Chondrocyte (in vitro differentiated cells): ENCODE measurements at regions not wholly inside any gene's neighbourhood (a gene's known extent, or its start where the extent isn't known, plus 50 kb on each side); places are given as distances from the start of the nearest gene placed in this dataset.

Experiments
- DNase-seq: peaks from one replicate; pipeline ENCODE4 v3.0.0; 2021; ENCODE audit warnings: mixed read lengths, low spot score
- H3K27ac Mint-ChIP-seq: one replicate; pipeline ENCODE4 v1.8.0; 2021; ENCODE audit warnings: mild to moderate bottlenecking, moderate library complexity, mixed read lengths; ENCODE audit not compliant: unreplicated experiment
- H3K27me3 Mint-ChIP-seq: 2 replicates; pipeline ENCODE4 v1.8.0; 2021; ENCODE audit warnings: low read depth, mixed read lengths
- H3K36me3 Mint-ChIP-seq: 2 replicates; pipeline ENCODE4 v1.8.0; 2021; ENCODE audit warnings: low read depth, mixed read lengths
- H3K4me1 Mint-ChIP-seq: 2 replicates; pipeline ENCODE4 v1.8.0; 2021; ENCODE audit warnings: low read depth, mild to moderate bottlenecking, mixed read lengths
- H3K4me3 Mint-ChIP-seq: one replicate; pipeline ENCODE4 v1.8.0; 2021; ENCODE audit warnings: mild to moderate bottlenecking, moderate library complexity, mixed read lengths; ENCODE audit not compliant: unreplicated experiment
- H3K9me3 Mint-ChIP-seq: 2 replicates; pipeline ENCODE4 v1.8.0; 2021; ENCODE audit warnings: low read depth, mixed read lengths
- CTCF ChIP-seq: fragments of 200-600 bp; sonication (generic); IDR thresholded peaks from 2 replicates; pipeline ENCODE4 v1.5.0; 2021; ENCODE audit warnings: antibody characterized with exemption, mild to moderate bottlenecking, moderate library complexity

DNA sequence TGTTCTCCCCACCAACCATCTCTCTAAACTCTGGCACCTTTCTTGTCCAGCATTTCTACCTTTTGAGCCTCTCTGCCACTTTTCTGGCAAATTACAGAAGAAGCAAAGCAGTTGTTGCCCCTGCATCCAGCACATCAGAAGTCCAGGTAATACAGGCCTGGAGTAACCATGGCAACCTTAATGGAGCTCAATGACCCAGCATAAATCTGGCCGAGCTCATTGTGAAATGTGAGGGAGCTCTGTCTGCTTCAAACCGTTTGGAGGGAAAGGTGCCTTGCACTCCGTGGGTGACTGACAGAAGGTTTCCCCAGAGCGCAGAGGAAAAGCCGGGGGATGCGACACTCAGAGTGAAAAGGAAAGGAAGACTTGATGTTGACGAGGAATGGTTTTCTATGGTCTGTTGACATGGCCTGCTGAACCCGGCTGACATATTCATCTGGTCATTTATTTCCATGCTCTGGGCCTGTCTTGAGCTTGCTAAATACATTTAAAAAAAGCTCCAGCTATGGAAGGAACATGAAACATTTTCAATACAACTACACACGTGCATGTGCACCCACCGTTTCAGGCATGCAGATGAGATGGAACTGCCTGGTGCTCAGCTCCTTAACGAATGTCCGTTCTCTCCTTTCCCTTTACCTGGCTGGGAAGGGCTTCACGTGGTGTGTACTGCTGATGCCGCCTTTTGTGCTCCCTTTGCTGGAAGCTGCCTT is 74.9 kb downstream of the ADRA2A start:
- Mint-ChIP-seq H3K4me1 (no peaks in the 10 kb centered on the region), H3K36me3 (no peaks in the 10 kb centered on the region), H3K27me3 (peaks cover 21% of the 10 kb centered on the region), H3K9me3 (no peaks in the 10 kb centered on the region), H3K27ac (no peak overlapping the region), H3K4me3 (no peak overlapping the region)
- DNase-seq, result no peak
- no peak for TF ChIP-seq CTCF

DNA sequence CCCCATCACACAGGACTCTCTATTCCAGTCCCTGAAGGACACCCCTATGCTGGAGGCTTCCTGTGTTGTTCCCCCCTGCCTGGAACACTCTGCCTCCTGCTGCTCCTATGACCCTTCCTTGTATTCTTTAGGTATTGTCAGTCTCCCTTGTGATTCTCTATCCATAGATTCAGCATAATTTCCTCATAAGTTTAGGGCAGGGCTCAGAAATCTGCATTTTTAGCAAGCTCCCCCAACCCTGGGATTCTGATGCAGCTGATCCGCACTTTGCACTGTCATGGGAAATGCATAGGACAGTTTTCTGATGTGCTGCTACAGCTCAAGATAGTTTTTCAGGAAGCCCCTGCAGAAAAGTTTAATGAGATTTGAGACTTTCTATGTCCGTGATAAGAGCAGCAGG is 79.9 kb downstream of the ADRA2A start:
- Mint-ChIP-seq H3K9me3 (no peaks in the 10 kb centered on the region), H3K4me3 (no peak overlapping the region), H3K4me1 (no peaks in the 10 kb centered on the region), H3K27me3 (peaks cover 11% of the 10 kb centered on the region), H3K36me3 (no peaks in the 10 kb centered on the region), H3K27ac (no peak overlapping the region)
- no peak for TF ChIP-seq CTCF
- DNase-seq, result no peak

DNA sequence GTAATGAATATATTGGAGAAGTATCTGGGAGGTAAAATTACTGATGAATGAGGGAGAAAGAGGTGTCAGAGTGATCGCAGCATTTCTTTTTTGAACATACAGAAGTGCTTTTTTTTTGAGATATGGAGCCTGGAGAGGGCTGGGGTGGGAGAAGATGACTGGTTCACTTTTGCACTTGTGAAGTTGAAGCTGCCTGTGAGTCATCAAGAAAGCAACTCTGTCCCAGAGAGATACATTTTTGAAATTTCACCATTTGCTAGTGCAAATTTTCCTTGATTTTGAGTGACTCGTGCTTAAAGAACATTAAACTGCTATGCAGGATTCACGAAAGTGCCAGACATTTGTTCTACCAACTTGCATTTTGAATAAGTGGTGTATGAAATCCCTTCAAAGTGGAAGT is 81.8 kb downstream of the ADRA2A start:
- Mint-ChIP-seq H3K27ac (no peak overlapping the region), H3K4me3 (no peak overlapping the region), H3K4me1 (no peaks in the 10 kb centered on the region), H3K27me3 (peaks cover 10% of the 10 kb centered on the region), H3K9me3 (peaks cover 6% of the 10 kb centered on the region), H3K36me3 (no peaks in the 10 kb centered on the region)
- TF ChIP-seq CTCF, result no peak
- no peak for DNase-seq

DNA sequence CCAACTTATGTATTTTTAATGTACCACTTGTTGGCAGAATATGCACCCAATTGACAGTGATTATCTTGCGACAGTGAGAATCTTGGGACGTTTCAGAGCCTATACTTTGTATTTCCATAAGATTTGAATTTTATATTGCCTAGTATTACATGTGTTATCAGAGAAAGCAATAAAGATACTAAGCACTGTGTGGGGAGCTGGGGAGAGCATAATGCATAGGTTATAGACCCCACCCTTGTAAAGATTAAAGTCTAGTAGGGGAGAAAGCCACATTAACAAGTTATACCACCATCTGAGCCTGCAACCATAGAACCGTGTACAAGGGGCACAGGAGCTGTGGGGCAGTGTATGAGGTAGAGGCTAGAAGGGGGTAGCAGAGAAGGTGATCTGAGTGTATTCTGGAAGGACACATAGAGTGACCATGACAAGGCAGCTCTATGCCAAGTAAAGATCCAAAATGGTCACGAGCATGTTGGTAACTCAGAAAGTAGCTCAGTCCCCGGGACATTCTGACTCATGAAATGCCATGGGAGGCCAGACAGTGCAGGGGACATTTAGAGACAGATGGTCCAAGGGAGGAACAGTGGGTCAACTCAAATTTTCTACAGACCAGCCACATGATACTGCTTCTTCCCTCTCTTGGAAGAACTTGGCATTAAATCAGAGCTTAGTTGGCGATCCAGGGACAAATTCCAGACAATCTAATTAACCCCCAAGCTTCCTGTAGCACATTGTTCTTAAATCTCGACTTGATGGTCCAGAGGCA is 84.5 kb downstream of the ADRA2A start:
- H3K27me3 Mint-ChIP-seq, result peaks cover 10% of the 10 kb centered on the region
- H3K36me3 Mint-ChIP-seq, result no peaks in the 10 kb centered on the region
- H3K27ac Mint-ChIP-seq, result no peak overlapping the region
- no peaks in the 10 kb centered on the region for H3K4me1 Mint-ChIP-seq
- H3K9me3 Mint-ChIP-seq, result peaks cover 14% of the 10 kb centered on the region
- no peak overlapping the region for H3K4me3 Mint-ChIP-seq
- no peak for TF ChIP-seq CTCF
- no peak for DNase-seq

DNA sequence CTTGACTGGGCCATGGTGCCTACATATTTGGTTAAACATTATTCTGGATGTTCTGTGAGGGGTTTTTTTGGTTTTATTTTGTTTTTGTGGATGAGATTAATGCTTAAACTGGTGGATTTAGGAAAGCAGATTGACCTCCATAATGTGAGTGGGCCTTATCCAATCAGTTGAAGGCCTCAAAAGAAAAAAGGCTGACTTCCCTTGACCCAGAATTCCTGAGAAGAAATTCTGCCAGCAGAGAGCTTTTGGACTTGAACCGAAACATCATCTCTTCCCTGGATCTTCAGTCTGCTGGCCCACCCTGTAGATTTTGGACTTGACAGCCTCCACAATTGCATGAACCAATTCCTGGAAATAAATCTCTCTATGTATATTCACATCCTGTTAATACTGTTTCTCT is 94.4 kb downstream of the ADRA2A start:
- DNase-seq, result no peak
- Mint-ChIP-seq H3K4me1 (no peaks in the 10 kb centered on the region), H3K36me3 (no peaks in the 10 kb centered on the region), H3K27me3 (peaks cover 6% of the 10 kb centered on the region), H3K4me3 (no peak overlapping the region), H3K9me3 (peaks cover 4% of the 10 kb centered on the region), H3K27ac (no peak overlapping the region)
- no peak for TF ChIP-seq CTCF
